SJCRH30 (cell line): ENCODE measurements at regions not wholly inside any gene's neighbourhood (a gene's known extent, or its start where the extent isn't known, plus 50 kb on each side); places are given as distances from the start of the nearest gene placed in this dataset.
"Not testable (repeated sequence)": the region's sequence is repeated elsewhere in the genome, so short reads cannot be mapped to it uniquely, and the experiment has no call there.

Experiments used
- DNase-seq, 2 experiments: peaks; one replicate each; pipeline ENCODE4 v3.0.0-alpha.2; 2015 to 2020
- H3K27ac ChIP-seq: fragments of 250-450 bp; sonication (Bioruptor Pico); 2 replicates; pipeline ENCODE4 v1.5.1; 2020; ENCODE audit warnings: mild to moderate bottlenecking, moderate library complexity
- H3K27me3 ChIP-seq: fragments of 250-450 bp; sonication (Bioruptor Pico); 2 replicates; pipeline ENCODE4 v1.5.1; 2020; ENCODE audit warnings: mild to moderate bottlenecking, moderate library complexity
- H3K36me3 ChIP-seq: fragments of 250-450 bp; sonication (Bioruptor Pico); 2 replicates; pipeline ENCODE4 v1.5.1; 2020; ENCODE audit warnings: mild to moderate bottlenecking, moderate library complexity
- H3K4me1 ChIP-seq: fragments of 250-450 bp; sonication (Bioruptor Pico); 2 replicates; pipeline ENCODE4 v1.5.1; 2020; ENCODE audit warnings: mild to moderate bottlenecking, moderate library complexity
- H3K4me3 ChIP-seq: fragments of 250-450 bp; sonication (Bioruptor Pico); 2 replicates; pipeline ENCODE4 v1.5.1; 2020; ENCODE audit warnings: mild to moderate bottlenecking, moderate library complexity
- H3K9me3 ChIP-seq: fragments of 250-450 bp; sonication (Bioruptor Pico); replicated peaks from 2 replicates; pipeline ENCODE4 v1.5.1; 2020; ENCODE audit warnings: mild to moderate bottlenecking, moderate library complexity

GRCh38 chr5:174472956-174473355, 251.4 kb upstream of the MSX2 start:
- no peaks in the 10 kb centered on the region for H3K36me3 ChIP-seq
- no peak overlapping the region for H3K4me3 ChIP-seq
- H3K27me3 ChIP-seq, result no peaks in the 10 kb centered on the region
- no peaks in the 10 kb centered on the region; the same call in 1 of the 2 replicates for H3K9me3 ChIP-seq
- DNase-seq, result no peak
- H3K4me1 ChIP-seq, result no peaks in the 10 kb centered on the region
- no peak overlapping the region for H3K27ac ChIP-seq

- DNase-seq, H3K27me3 ChIP-seq, H3K9me3 ChIP-seq, H3K27ac ChIP-seq, H3K4me3 ChIP-seq, H3K4me1 ChIP-seq, H3K36me3 ChIP-seq: not testable (repeated sequence)
Measured at GRCh38 chr5:174476001-174476400, 248.4 kb upstream of the MSX2 start.

GRCh38 chr5:174479325-174479724, 245.1 kb upstream of the MSX2 start:
- Histone ChIP-seq H3K27me3 (no peaks in the 10 kb centered on the region), H3K4me3 (no peak overlapping the region), H3K36me3 (no peaks in the 10 kb centered on the region), H3K4me1 (no peaks in the 10 kb centered on the region), H3K9me3 (no peaks in the 10 kb centered on the region), H3K27ac (no peak overlapping the region)
- DNase-seq, result no peak

- Histone ChIP-seq H3K27me3 (no peaks in the 10 kb centered on the region), H3K36me3 (no peaks in the 10 kb centered on the region), H3K27ac (no peak overlapping the region), H3K4me3 (no peak overlapping the region), H3K4me1 (no peaks in the 10 kb centered on the region), H3K9me3 (0 out of 2 replicates have a peak, but pooled peaks cover 6% of the 10 kb centered on the region)
- no peak for DNase-seq
Measured at GRCh38 chr5:174481737-174482136, 242.6 kb upstream of the MSX2 start.

GRCh38 chr5:174482607-174483024, 241.8 kb upstream of the MSX2 start:
- H3K27me3 ChIP-seq, result no peaks in the 10 kb centered on the region
- H3K27ac ChIP-seq, result no peak overlapping the region
- no peak for DNase-seq
- H3K4me3 ChIP-seq, result no peak overlapping the region
- 0 out of 2 replicates have a peak, but pooled peaks cover 6% of the 10 kb centered on the region for H3K9me3 ChIP-seq
- no peaks in the 10 kb centered on the region for H3K36me3 ChIP-seq
- H3K4me1 ChIP-seq, result no peaks in the 10 kb centered on the region

GRCh38 chr5:174483411-174483810, 241.0 kb upstream of the MSX2 start:
- no peak for DNase-seq
- H3K36me3 ChIP-seq, result no peaks in the 10 kb centered on the region
- no peak overlapping the region for H3K4me3 ChIP-seq
- H3K27ac ChIP-seq, result no peak overlapping the region
- no peaks in the 10 kb centered on the region for H3K27me3 ChIP-seq
- no peaks in the 10 kb centered on the region for H3K4me1 ChIP-seq
- H3K9me3 ChIP-seq, result 0 out of 2 replicates have a peak, but pooled peaks cover 6% of the 10 kb centered on the region

- H3K27me3 ChIP-seq, result 0 out of 2 replicates have a peak, but pooled peaks cover 3% of the 10 kb centered on the region
- H3K4me3 ChIP-seq, result no peak overlapping the region
- H3K9me3 ChIP-seq, result 0 out of 2 replicates have a peak, but pooled peaks cover 6% of the 10 kb centered on the region
- H3K27ac ChIP-seq, result no peak overlapping the region
- no peaks in the 10 kb centered on the region for H3K36me3 ChIP-seq
- no peak for DNase-seq
- H3K4me1 ChIP-seq, result no peaks in the 10 kb centered on the region
Measured at GRCh38 chr5:174489215-174489614, 235.2 kb upstream of the MSX2 start.

- Histone ChIP-seq H3K4me1 (no peaks in the 10 kb centered on the region), H3K9me3 (0 out of 2 replicates have a peak, but pooled peaks cover 3% of the 10 kb centered on the region), H3K36me3 (no peaks in the 10 kb centered on the region), H3K4me3 (no peak overlapping the region), H3K27ac (no peak overlapping the region), H3K27me3 (0 out of 2 replicates have a peak, but pooled peaks cover 4% of the 10 kb centered on the region)
- DNase-seq, result no peak
Measured at GRCh38 chr5:174489920-174490597, 234.3 kb upstream of the MSX2 start.

GRCh38 chr5:174490728-174491127, 233.7 kb upstream of the MSX2 start:
- Histone ChIP-seq H3K4me1 (no peaks in the 10 kb centered on the region), H3K27me3 (0 out of 2 replicates have a peak, but pooled peaks cover 4% of the 10 kb centered on the region), H3K9me3 (0 out of 2 replicates have a peak, but pooled peaks cover 3% of the 10 kb centered on the region), H3K27ac (no peak overlapping the region), H3K4me3 (no peak overlapping the region), H3K36me3 (no peaks in the 10 kb centered on the region)
- peak in 1 of 2 experiments; percentile 24 for DNase-seq

GRCh38 chr5:174491265-174491664, 233.1 kb upstream of the MSX2 start:
- Histone ChIP-seq H3K36me3 (no peaks in the 10 kb centered on the region), H3K4me3 (no peak overlapping the region), H3K27ac (no peak overlapping the region), H3K9me3 (0 out of 2 replicates have a peak, but pooled peaks cover 1% of the 10 kb centered on the region), H3K4me1 (no peaks in the 10 kb centered on the region), H3K27me3 (0 out of 2 replicates have a peak, but pooled peaks cover 4% of the 10 kb centered on the region)
- DNase-seq, result no peak

GRCh38 chr5:174491761-174492350, 232.5 kb upstream of the MSX2 start:
- Histone ChIP-seq H3K27ac (no peak overlapping the region), H3K36me3 (no peaks in the 10 kb centered on the region), H3K9me3 (no peaks in the 10 kb centered on the region), H3K4me3 (no peak overlapping the region), H3K4me1 (no peaks in the 10 kb centered on the region), H3K27me3 (0 out of 2 replicates have a peak, but pooled peaks cover 4% of the 10 kb centered on the region)
- DNase-seq, result no peak

GRCh38 chr5:174493530-174493929, 230.9 kb upstream of the MSX2 start:
- Histone ChIP-seq H3K36me3 (no peaks in the 10 kb centered on the region), H3K4me3 (no peak overlapping the region), H3K27ac (no peak overlapping the region), H3K27me3 (0 out of 2 replicates have a peak, but pooled peaks cover 4% of the 10 kb centered on the region), H3K9me3 (no peaks in the 10 kb centered on the region; the same call in 1 of the 2 replicates), H3K4me1 (no peaks in the 10 kb centered on the region)
- DNase-seq, result no peak

GRCh38 chr5:174497939-174498338, 226.4 kb upstream of the MSX2 start:
- not testable (repeated sequence) for H3K4me3 ChIP-seq, DNase-seq, H3K27ac ChIP-seq, H3K4me1 ChIP-seq, H3K36me3 ChIP-seq, H3K27me3 ChIP-seq, H3K9me3 ChIP-seq

GRCh38 chr5:174498575-174498974, 225.8 kb upstream of the MSX2 start:
- not testable (repeated sequence) for H3K36me3 ChIP-seq, H3K9me3 ChIP-seq, H3K4me3 ChIP-seq, DNase-seq, H3K4me1 ChIP-seq, H3K27ac ChIP-seq, H3K27me3 ChIP-seq

GRCh38 chr5:174500636-174501035, 223.7 kb upstream of the MSX2 start:
- Histone ChIP-seq H3K27me3 (no peaks in the 10 kb centered on the region), H3K4me1 (no peaks in the 10 kb centered on the region), H3K27ac (no peak overlapping the region), H3K36me3 (no peaks in the 10 kb centered on the region), H3K4me3 (no peak overlapping the region), H3K9me3 (no peaks in the 10 kb centered on the region; the same call in 1 of the 2 replicates)
- DNase-seq, result peak in 1 of 2 experiments; percentile 9
